Renal cortex interstitium (tissue), 11 donors: ENCODE measurements at regions not wholly inside any gene's neighbourhood (a gene's known extent, or its start where the extent isn't known, plus 50 kb on each side); places are given as distances from the start of the nearest gene placed in this dataset.
"Not testable (repeated sequence)": the region's sequence is repeated elsewhere in the genome, so short reads cannot be mapped to it uniquely, and the experiment has no call there.

Experiments
- DNase-seq, 11 donors: peaks; one replicate each; pipeline ENCODE4 v3.0.0-alpha.2; 2013; ENCODE audit warnings: low read depth in 9 of 11, low spot score in 4 of 11; ENCODE audit errors: extremely low read depth in 1 of 11

- not testable (repeated sequence) for DNase-seq
These were observed 106.1 kb upstream of the PLEKHG1 start for GRCh38 chr6:150493552-150493951.

GRCh38 chr6:150494241-150494640 is 105.4 kb upstream of the PLEKHG1 start:
- DNase-seq = no peak

DNA sequence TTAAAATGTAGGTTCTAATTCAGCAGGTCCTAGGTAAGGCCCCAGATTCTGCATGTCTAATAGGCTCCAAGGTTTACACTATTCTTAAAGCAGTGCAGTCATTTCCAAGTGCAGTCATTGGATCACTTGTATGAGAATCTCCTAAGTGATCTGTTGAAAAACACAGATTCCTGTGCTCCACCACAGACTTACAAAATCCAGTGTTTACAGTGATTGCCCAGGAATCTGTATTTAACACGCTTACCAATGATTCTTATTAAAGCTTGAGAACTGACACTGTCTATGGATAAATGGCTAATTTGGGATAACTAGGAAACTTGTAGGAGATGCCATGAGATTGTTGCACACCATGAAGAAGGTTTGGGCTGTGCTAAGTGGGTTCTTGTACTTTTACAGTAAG is 104.6 kb upstream of the PLEKHG1 start:
- no peak for DNase-seq

- DNase-seq = no peak
These were observed 103.1 kb upstream of the PLEKHG1 start for GRCh38 chr6:150496629-150497028.

- no peak for DNase-seq
These were observed 99.8 kb upstream of the PLEKHG1 start for GRCh38 chr6:150499882-150500312.

DNA sequence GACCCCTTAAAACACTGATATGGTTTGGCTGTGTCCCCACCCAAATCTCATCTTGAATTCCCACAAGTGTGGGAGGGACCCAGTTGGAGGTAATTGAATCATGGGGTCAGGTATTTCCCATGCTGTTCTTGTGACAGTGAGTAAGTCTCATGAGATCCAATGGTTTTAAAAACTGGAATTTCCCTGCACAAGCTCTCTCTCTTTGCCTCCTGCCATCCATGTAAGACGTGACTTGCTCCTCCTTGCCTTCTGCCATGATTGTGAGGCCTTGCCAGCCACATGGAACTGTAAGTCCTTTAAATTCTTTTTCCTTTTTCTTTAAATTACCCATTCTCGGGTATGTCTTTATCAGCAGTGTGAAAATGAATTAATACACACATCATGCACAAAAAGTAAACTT is 99.1 kb upstream of the PLEKHG1 start:
- DNase-seq = not testable (repeated sequence)

DNA sequence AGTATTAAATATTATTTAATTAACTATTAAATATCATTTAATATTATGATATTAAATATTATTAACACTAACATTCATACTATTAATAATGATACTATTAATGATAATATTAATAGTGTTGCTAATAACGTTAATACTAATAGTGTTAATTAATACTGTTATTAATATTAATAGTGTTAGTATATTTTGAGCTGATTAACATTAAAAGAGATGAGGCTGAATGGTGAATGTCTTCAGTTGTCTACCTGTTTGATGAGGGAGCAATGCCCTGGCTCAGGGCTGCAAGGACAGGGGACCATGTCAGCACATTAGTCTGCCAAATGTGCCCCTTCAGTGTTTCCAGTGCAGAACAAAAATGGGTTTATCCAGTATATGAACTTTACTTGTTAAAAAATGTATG is 96.6 kb upstream of the PLEKHG1 start:
- no peak for DNase-seq

DNA sequence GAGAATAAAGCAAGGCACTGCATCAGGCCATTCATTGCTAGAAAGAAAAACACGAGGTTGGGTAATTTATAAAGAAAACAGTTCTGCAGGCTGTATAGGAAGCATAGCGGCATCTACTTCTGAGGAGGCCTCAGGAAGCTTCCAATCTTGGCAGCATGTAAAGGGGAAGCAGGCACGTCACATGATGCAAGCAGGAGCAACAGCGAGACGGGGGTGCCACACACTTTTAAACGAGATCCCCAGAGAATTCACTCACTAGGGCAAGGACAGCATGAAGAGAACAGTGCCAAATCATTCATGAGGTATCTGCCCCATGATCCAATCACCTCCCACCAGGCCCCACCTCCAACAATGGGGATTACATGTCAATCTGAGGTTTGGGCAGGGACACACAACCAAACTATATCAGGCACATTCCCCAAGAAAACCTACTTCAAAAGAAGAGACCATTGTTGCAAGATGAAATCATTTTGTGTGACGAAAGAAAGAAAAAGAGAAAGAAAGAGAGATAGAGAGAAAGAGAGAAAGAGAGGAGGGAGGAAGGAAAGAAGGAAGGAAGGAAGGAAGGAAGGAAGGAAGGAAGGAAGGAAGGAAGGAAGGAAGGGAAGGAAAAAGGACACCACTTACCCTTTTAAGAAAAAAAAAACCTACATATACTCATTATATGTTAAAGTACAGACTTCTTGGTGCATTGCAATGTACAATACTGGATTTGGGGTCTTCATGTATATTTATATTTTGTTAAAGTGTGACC is 95.9 kb upstream of the PLEKHG1 start:
- DNase-seq = no peak

DNA sequence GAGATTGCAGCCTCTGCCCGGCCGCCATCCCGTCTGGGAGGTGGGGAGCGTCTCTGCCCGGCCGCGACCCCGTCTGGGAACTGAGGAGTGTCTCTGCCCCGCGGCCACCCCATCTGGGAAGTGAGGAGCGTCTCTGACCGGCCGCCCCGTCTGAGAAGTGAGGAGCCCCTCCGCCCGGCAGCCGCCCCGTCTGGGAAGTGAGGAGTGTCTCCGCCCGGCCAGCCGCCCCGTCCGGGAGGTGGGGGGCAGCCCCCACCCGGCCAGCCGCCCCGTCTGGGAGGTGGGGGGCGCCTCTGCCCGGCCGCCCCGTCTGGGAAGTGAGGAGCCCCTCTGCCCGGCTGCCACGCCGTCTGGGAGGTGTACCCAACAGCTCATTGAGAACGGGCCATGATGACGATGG is 92.3 kb upstream of the PLEKHG1 start:
- not testable (repeated sequence) for DNase-seq

DNA sequence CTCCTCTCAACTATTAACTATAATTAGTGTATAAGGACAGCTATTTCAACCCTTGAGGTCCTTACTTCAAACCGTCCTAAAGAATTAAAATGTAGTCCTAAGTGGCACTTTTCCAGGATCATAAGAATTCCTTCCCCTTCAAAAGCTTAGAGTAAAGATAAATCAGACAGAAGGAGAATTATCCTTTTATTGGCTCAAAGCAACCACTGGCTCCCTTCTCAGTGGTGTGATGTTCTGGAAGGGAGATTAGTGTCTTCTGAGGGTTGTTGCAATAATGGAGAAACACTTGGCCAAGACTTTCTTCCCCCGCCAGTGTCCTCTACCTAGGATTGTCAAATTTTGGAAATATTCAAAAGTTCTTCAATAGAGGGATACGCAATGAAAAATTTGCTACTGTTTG is 89.1 kb upstream of the PLEKHG1 start:
- DNase-seq = no peak

DNA sequence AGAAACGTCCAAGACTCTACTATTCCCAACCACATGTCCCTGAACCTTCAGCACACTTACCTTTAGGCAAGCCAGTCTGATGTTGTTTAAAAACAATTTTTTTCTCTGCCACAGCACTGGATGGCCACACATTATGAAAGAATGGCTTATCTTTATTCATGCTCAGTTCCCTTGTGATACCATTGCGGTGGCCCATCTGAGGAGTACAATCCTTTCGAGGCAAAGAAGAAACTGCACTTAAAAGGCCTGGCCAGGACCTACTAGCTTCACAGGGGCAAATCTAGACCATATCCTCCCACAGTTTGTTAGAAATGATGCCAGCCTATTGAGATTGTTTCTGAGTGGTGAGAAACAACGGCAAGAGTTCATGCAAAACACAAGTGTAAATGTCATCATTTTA is 88.4 kb upstream of the PLEKHG1 start:
- no peak for DNase-seq

- DNase-seq = peak in 6 of 11 donors; percentile 20 to 53 (median 39)
These were observed 84.8 kb upstream of the PLEKHG1 start for GRCh38 chr6:150514806-150515380.

DNA sequence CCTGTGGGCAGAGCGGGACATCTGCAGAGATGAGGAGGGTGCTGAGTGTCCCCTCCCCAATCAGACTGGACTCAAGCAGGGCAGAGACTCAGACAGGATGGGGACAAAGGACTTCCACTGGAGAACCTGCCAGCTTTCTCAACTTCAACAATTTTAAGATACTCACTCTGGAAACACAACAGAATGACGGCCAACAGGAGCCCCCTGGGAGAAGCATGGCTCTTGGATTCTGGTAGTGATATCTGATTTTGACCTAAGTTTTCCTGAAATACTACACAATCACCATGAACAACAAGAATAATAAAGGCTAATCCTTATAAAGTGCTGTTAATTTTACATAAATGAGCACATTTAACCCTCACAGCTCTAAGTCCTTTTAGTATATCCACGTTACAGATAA is 83.5 kb upstream of the PLEKHG1 start:
- DNase-seq = no peak

DNA sequence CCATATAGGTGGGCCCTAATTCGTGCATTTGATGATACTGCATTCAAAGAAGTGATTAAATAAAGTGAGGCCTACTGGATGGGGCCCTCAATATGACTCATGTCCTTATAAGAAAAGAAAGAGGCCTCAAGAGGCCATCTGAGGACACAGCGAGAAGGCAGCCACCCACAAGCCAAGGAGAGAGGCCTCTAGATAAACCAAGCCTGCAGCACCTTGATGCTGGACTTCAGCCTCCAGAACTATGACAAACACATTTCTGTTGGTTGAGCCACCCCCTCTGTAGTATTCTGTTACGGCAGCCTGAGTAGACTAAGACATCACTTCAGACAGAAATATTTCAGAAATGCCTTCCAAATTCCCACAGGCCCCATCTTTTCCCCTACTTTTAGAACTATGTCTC is 82.5 kb upstream of the PLEKHG1 start:
- no peak for DNase-seq

GRCh38 chr6:150521482-150521881 is 78.2 kb upstream of the PLEKHG1 start:
- no peak for DNase-seq

GRCh38 chr6:150523216-150523615 is 76.5 kb upstream of the PLEKHG1 start:
- DNase-seq = not testable (repeated sequence)

DNA sequence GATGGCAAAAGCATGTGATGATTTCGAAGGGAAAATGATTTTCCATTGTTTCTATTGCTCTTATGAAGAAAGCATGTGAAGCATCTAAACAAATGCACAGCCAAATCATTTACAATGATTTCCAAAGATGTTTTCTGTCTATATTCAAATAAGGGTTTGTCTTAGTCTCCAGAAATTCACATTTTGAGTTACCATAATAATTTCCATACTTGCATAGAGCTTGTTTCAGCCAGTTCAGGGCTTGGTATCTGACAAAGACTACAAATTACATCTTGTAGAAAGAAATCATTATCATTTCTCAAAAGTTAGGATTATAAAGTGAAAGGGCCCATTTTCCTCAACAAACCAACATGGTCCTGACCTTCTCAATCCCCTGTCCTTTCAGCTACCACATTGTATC is 74.4 kb upstream of the PLEKHG1 start:
- no peak for DNase-seq

- DNase-seq = no peak
These were observed 72.6 kb upstream of the PLEKHG1 start for GRCh38 chr6:150527100-150527499.

- DNase-seq = peak in 8 of 11 donors; percentile 65 to 89 (median 76)
These were observed 70.9 kb upstream of the PLEKHG1 start for GRCh38 chr6:150528648-150529285.

DNA sequence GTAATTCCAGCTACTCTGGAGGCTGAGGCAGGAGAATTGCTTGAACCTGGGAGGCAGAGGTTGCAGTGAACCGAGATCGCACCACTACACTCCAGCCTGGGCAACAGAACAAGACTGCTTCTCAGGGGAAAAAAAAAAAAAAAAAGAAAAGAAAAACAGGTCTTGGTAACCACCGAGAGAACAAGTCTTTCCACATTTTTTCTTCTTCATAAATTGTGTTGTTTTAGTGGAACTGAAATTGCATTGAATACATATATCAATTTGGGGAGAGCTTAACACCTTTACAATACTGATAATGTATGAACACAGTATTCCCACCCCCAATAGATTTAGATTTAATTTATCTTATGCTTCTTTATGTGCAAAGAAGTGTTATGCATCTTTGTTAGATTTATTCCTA is 70.0 kb upstream of the PLEKHG1 start:
- DNase-seq = no peak
